ENCODE measurements at regions not wholly inside any gene's neighbourhood (a gene's known extent, or its start where the extent isn't known, plus 50 kb on each side); places are given as distances from the start of the nearest gene placed in this dataset.
A peak's percentile ranks its signal among the peaks of the same experiment; 100 is the strongest.

- DNase-seq (ENCODE audit: low spot score): no peak
- no peak for TF ChIP-seq CTCF (IDR thresholded peaks at IDR 0.05; ENCODE audit: extremely low read depth, missing control alignments)
Observed at GRCh38 chr14:21960636-21961035, 287.0 kb upstream of the OR4E1 start.

- TF ChIP-seq CTCF (IDR thresholded peaks at IDR 0.05; ENCODE audit: extremely low read depth, missing control alignments): no peak
- no peak for DNase-seq (ENCODE audit: low spot score)
Observed at GRCh38 chr14:21941885-21942284, 268.3 kb upstream of the OR4E1 start.

- no peak for TF ChIP-seq CTCF (IDR thresholded peaks at IDR 0.05; ENCODE audit: extremely low read depth, missing control alignments)
- no peak for DNase-seq (ENCODE audit: low spot score)
Observed at GRCh38 chr14:21940887-21941856, 267.6 kb upstream of the OR4E1 start.

- TF ChIP-seq CTCF (IDR thresholded peaks at IDR 0.05; ENCODE audit: extremely low read depth, missing control alignments): no peak
- no peak for DNase-seq (ENCODE audit: low spot score)
Observed at GRCh38 chr14:21939836-21940235, 266.2 kb upstream of the OR4E1 start.

GRCh38 chr14:21937996-21938395 is 264.4 kb upstream of the OR4E1 start:
- no peak for TF ChIP-seq CTCF (IDR thresholded peaks at IDR 0.05; ENCODE audit: extremely low read depth, missing control alignments)
- DNase-seq (ENCODE audit: low spot score): no peak

GRCh38 chr14:21933681-21934080 is 260.1 kb upstream of the OR4E1 start:
- DNase-seq (ENCODE audit: low spot score): no peak
- no peak for TF ChIP-seq CTCF (IDR thresholded peaks at IDR 0.05; ENCODE audit: extremely low read depth, missing control alignments)

GRCh38 chr14:21924479-21924878 is 250.9 kb upstream of the OR4E1 start:
- DNase-seq (ENCODE audit: low spot score): peak; percentile 13
- TF ChIP-seq CTCF (IDR thresholded peaks at IDR 0.05; ENCODE audit: extremely low read depth, missing control alignments): no peak
